BE2C (cell line): ENCODE measurements at regions not wholly inside any gene's neighbourhood (a gene's known extent, or its start where the extent isn't known, plus 50 kb on each side); places are given as distances from the start of the nearest gene placed in this dataset.

ENCODE experiments used
- DNase-seq: peaks from one replicate; pipeline ENCODE4 v3.0.0-alpha.2; 2020
- H3K27me3 ChIP-seq: fragments of 250-450 bp; sonication (Bioruptor Pico); 2 replicates; pipeline ENCODE4 v1.5.1; 2020; ENCODE audit warnings: mild to moderate bottlenecking
- H3K36me3 ChIP-seq: fragments of 250-450 bp; sonication (Bioruptor Pico); 2 replicates; pipeline ENCODE4 v1.5.1; 2020; ENCODE audit warnings: mild to moderate bottlenecking
- H3K4me1 ChIP-seq: fragments of 250-450 bp; sonication (Bioruptor Pico); 2 replicates; pipeline ENCODE4 v1.5.1; 2020
- H3K4me3 ChIP-seq: 2 replicates; pipeline ENCODE4 v1.5.1; 2011; ENCODE audit warnings: low read depth, low read length
- H3K9me3 ChIP-seq: fragments of 250-450 bp; sonication (Bioruptor Pico); 2 replicates; pipeline ENCODE4 v1.5.1; 2020
- TF ChIP-seq, protein P1 (sequence below): IDR thresholded peaks from 2 replicates; pipeline ENCODE4 v1.5.1; 2012; ENCODE audit warnings: mild to moderate bottlenecking, low read depth, low read length

DNA sequence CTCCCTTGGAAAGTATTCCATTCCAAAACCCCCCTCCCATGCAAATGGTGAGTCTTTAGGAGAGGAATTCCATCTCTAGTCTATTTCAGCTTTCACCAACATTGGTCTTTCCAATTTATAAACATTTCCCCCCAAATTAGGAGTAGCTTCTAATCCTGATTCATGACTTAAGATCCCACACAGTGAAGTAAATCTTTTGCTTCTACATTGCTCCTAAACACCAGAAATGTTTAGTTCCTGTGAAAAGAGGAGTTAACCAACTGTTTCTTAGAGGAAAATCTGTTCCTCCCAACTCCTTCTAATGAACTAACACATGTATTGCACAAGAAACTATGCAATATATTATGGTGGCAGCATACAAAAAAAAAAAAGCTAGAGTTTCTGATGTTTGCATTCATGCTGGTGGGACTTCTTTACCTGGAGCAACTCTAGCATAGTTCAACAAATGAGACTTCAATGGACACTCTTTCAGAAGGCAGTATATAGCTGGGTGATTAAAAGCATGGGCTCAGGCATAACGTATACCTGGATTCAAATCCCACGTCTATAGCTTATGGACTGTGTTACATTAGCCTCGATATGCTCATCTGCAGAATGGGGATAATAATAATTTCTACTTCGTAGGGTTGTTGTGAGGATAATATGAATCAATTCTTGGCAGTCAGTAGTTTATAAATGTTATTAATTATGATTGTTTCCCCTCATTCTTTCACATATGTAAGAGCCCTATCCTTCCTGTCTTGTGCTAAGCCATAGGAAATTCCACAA, 131.6 kb upstream of the TMEM164 start:
- Histone ChIP-seq H3K36me3 (no peaks in the 10 kb centered on the region), H3K9me3 (no peaks in the 10 kb centered on the region), H3K27me3 (no peaks in the 10 kb centered on the region), H3K4me3 (no peak overlapping the region), H3K4me1 (no peaks in the 10 kb centered on the region)
- TF ChIP-seq, protein P1, sequence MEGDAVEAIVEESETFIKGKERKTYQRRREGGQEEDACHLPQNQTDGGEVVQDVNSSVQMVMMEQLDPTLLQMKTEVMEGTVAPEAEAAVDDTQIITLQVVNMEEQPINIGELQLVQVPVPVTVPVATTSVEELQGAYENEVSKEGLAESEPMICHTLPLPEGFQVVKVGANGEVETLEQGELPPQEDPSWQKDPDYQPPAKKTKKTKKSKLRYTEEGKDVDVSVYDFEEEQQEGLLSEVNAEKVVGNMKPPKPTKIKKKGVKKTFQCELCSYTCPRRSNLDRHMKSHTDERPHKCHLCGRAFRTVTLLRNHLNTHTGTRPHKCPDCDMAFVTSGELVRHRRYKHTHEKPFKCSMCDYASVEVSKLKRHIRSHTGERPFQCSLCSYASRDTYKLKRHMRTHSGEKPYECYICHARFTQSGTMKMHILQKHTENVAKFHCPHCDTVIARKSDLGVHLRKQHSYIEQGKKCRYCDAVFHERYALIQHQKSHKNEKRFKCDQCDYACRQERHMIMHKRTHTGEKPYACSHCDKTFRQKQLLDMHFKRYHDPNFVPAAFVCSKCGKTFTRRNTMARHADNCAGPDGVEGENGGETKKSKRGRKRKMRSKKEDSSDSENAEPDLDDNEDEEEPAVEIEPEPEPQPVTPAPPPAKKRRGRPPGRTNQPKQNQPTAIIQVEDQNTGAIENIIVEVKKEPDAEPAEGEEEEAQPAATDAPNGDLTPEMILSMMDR = no peak
- DNase-seq = no peak

DNA sequence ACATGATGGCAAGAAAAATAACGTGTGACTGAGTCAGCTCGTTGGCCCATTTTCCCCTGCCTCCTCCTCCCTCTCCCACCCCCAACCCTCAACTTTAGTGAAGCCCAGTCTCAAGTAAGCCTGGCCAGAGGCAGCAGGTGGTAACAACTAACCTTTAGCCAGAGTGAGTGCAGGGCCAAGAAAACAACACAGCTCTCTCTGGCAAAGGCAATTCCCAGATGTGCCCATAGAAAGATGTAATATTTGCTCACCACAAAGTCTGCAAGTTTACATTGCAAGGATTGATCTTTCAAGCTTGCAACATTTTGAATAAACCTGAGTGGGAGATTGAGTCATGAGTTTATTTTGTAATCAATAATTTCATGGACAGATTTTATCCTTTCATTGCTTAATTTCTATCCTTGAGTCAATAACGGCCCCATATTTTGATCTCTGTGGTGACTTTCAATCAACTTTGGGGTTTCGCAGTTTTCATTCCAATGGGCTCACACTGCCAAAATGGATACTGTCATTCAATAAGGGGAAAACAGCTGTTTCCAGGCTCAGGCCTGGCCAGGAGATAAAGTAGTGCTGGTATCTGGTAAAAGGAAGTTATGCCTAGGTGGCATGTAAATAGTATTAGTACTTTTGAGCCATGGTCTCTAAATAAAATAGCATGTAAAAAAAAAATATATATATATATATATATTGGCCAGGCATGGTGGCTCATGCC, 130.7 kb upstream of the TMEM164 start:
- TF ChIP-seq, protein P1 = no peak
- H3K9me3 ChIP-seq = no peaks in the 10 kb centered on the region
- H3K27me3 ChIP-seq = no peaks in the 10 kb centered on the region
- H3K4me3 ChIP-seq = no peak overlapping the region
- H3K36me3 ChIP-seq = no peaks in the 10 kb centered on the region
- DNase-seq = no peak
- H3K4me1 ChIP-seq = no peaks in the 10 kb centered on the region

DNA sequence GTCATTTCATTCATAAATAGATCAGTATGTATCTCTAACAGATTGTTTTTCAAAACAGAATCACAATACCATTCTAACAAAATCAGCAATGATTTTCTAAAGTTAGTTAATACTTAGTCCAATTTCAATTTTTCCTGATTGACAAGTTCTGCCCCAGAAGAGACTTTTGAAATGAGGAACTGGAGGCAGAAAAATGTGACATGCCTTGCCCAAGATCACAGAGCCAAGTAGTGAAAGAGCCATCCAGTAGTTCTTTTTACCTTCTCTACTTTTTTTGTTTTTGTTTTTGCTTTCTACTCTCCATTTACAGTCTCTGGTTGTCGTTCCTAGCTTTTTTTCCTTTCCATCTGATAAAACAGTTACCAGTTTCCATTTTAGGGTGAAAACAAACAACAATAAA, 129.3 kb upstream of the TMEM164 start:
- H3K36me3 ChIP-seq = no peaks in the 10 kb centered on the region
- TF ChIP-seq, protein P1 = no peak
- no peaks in the 10 kb centered on the region for H3K4me1 ChIP-seq
- H3K27me3 ChIP-seq = no peaks in the 10 kb centered on the region
- H3K4me3 ChIP-seq = no peak overlapping the region
- H3K9me3 ChIP-seq = no peaks in the 10 kb centered on the region
- DNase-seq = no peak

DNA sequence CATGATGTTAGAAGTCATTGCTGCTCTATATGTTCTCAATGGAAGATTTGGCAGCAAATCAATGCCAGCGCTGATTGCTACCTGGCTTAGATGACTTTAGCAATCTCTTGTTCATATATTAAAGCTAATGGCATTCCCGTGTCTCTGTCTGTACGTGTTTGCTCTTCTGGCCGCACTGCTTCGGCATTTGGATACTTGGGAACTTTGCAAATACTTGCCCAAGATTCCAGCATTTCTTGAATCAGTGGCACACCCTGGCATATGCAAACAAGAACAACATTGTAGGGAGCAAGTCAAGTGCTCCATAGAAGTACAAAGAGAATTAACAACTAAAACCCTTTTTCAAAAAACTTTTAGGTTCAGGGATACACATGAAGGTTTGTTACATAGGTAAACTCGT, 128.9 kb upstream of the TMEM164 start:
- Histone ChIP-seq H3K9me3 (no peaks in the 10 kb centered on the region), H3K36me3 (no peaks in the 10 kb centered on the region), H3K4me3 (no peak overlapping the region), H3K4me1 (no peaks in the 10 kb centered on the region), H3K27me3 (no peaks in the 10 kb centered on the region)
- TF ChIP-seq, protein P1 = no peak
- DNase-seq = no peak

DNA sequence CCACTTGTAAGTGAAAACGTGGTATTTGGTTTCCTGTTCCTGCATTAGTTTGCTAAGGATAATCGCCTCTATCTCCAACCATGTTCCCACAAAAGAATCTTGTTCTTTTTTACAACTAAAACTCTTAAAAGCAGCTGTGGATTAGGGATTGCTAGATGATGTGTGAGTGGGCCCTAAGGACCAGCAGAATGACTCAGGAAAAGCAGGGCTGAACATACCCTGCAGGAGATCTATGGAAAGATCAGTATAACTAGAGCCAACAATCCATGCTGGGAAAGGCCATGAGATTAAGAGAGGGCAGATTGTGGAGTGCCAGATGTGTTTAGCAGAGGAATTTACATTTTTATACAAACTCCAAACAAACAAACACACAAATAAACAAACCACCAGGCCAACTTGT, 128.4 kb upstream of the TMEM164 start:
- DNase-seq = no peak
- Histone ChIP-seq H3K4me3 (no peak overlapping the region), H3K27me3 (no peaks in the 10 kb centered on the region), H3K9me3 (no peaks in the 10 kb centered on the region), H3K4me1 (no peaks in the 10 kb centered on the region), H3K36me3 (no peaks in the 10 kb centered on the region)
- TF ChIP-seq, protein P1 = no peak

- H3K36me3 ChIP-seq = no peaks in the 10 kb centered on the region
- no peak for DNase-seq
- H3K4me1 ChIP-seq = no peaks in the 10 kb centered on the region
- H3K4me3 ChIP-seq = no peak overlapping the region
- TF ChIP-seq, protein P1 = no peak
- no peaks in the 10 kb centered on the region for H3K27me3 ChIP-seq
- H3K9me3 ChIP-seq = no peaks in the 10 kb centered on the region
These were observed 127.1 kb upstream of the TMEM164 start for GRCh38 chrX:109875831-109876230.
